ENCODE measurements at regions not wholly inside any gene's neighbourhood (a gene's known extent, or its start where the extent isn't known, plus 50 kb on each side); places are given as distances from the start of the nearest gene placed in this dataset.

- DNase-seq (ENCODE audit: low spot score), result no peak
Observed at GRCh38 chr9:91066856-91067255, 265.2 kb downstream of the SYK start.

GRCh38 chr9:91067306-91067860 lies 265.8 kb downstream of the SYK start:
- DNase-seq (ENCODE audit: low spot score), result no peak

- no peak for DNase-seq (ENCODE audit: low spot score)
Observed at GRCh38 chr9:91071184-91071990, 269.8 kb downstream of the SYK start.

GRCh38 chr9:91073049-91073810 lies 271.6 kb downstream of the SYK start:
- DNase-seq (ENCODE audit: low spot score), result no peak

- DNase-seq (ENCODE audit: low spot score), result no peak
Observed at GRCh38 chr9:91073811-91074771, 272.5 kb downstream of the SYK start.

GRCh38 chr9:91074866-91075265 lies 273.2 kb downstream of the SYK start:
- no peak for DNase-seq (ENCODE audit: low spot score)

- no peak for DNase-seq (ENCODE audit: low spot score)
Observed at GRCh38 chr9:91075279-91075678, 273.7 kb downstream of the SYK start.

- DNase-seq (ENCODE audit: low spot score), result no peak
Observed at GRCh38 chr9:91077624-91078368, 276.2 kb downstream of the SYK start.

- no peak for DNase-seq (ENCODE audit: low spot score)
Observed at GRCh38 chr9:91078369-91078695, 276.7 kb downstream of the SYK start.

GRCh38 chr9:91082731-91083130 lies 279.0 kb downstream of the AUH start:
- DNase-seq (ENCODE audit: low spot score), result no peak

GRCh38 chr9:91084896-91085516 lies 276.7 kb downstream of the AUH start:
- DNase-seq (ENCODE audit: low spot score), result no peak

- DNase-seq (ENCODE audit: low spot score), result no peak
Observed at GRCh38 chr9:91085517-91086291, 276.0 kb downstream of the AUH start.

- DNase-seq (ENCODE audit: low spot score), result no peak
Observed at GRCh38 chr9:91086657-91087461, 274.9 kb downstream of the AUH start.

GRCh38 chr9:91087462-91087759 lies 274.3 kb downstream of the AUH start:
- DNase-seq (ENCODE audit: low spot score), result no peak

- peak; percentile 12 for DNase-seq (ENCODE audit: low spot score)
Observed at GRCh38 chr9:91089405-91090129, 272.2 kb downstream of the AUH start.

GRCh38 chr9:91090130-91090410 lies 271.6 kb downstream of the AUH start:
- no peak for DNase-seq (ENCODE audit: low spot score)

- DNase-seq (ENCODE audit: low spot score), result no peak
Observed at GRCh38 chr9:91092214-91092613, 269.5 kb downstream of the AUH start.

GRCh38 chr9:91094324-91095088 lies 267.2 kb downstream of the AUH start:
- DNase-seq (ENCODE audit: low spot score), result no peak
